WTC11 (cell line): ENCODE measurements at regions not wholly inside any gene's neighbourhood (a gene's known extent, or its start where the extent isn't known, plus 50 kb on each side); places are given as distances from the start of the nearest gene placed in this dataset.

Source experiments
- ATAC-seq: fragments of 200-7000 bp; cut with Tn5 transposase; 2 replicates; pipeline ENCODE4 v1.10.0; 2021; ENCODE audit warnings: mild to moderate bottlenecking, moderate library complexity
- CTCF ChIA-PET: fragments of 300-600 bp; sonication (Branson Sonifier 250); formaldehyde crosslinking; loops from one replicate; lab custom pipeline; 2021; ENCODE audit warnings: antibody characterized with exemption; lab: Charles Lee
- POLR2A ChIA-PET: fragments of 350-600 bp; sonication (Branson Sonifier 250); formaldehyde crosslinking; loops from one replicate; lab custom pipeline; 2021; ENCODE audit warnings: antibody characterized with exemption; lab: Charles Lee
- DNase-seq: peaks from one replicate; pipeline ENCODE4 v3.0.0; 2021; ENCODE audit warnings: low spot score
- H3K27ac Mint-ChIP-seq: 2 replicates; pipeline ENCODE4 v1.8.0; 2021; ENCODE audit warnings: mixed read lengths
- H3K27me3 Mint-ChIP-seq: 2 replicates; pipeline ENCODE4 v1.8.0; 2021; ENCODE audit warnings: low read depth, mild to moderate bottlenecking, moderate library complexity, mixed read lengths
- H3K36me3 Mint-ChIP-seq: 2 replicates; pipeline ENCODE4 v1.8.0; 2021; ENCODE audit warnings: mixed read lengths
- H3K4me1 Mint-ChIP-seq: 2 replicates; pipeline ENCODE4 v1.8.0; 2022; ENCODE audit warnings: mixed read lengths
- H3K4me3 Mint-ChIP-seq: 2 replicates; pipeline ENCODE4 v1.8.0; 2021; ENCODE audit warnings: mild to moderate bottlenecking, moderate library complexity, mixed read lengths
- H3K9me3 Mint-ChIP-seq: 2 replicates; pipeline ENCODE4 v1.8.0; 2021; ENCODE audit warnings: mixed read lengths
- ARID4B ChIP-seq: sonication (generic); formaldehyde crosslinking; IDR thresholded peaks from 2 replicates; pipeline ENCODE4 v1.8.0; 2023; ENCODE audit warnings: missing genetic modification reagents, mild to moderate bottlenecking, borderline replicate concordance
- ATF1 ChIP-seq: sonication (generic); formaldehyde crosslinking; IDR thresholded peaks from 2 replicates; pipeline ENCODE4 v1.8.1; 2023; ENCODE audit warnings: mild to moderate bottlenecking, moderate library complexity, missing genetic modification reagents
- CDX4 ChIP-seq: fragments of 250-450 bp; sonication (Bioruptor Pico); IDR thresholded peaks from 2 replicates; pipeline ENCODE4 v1.9.0; 2021; ENCODE audit warnings: moderate library complexity, mild to moderate bottlenecking, inconsistent platforms, borderline replicate concordance
- CTCF ChIP-seq: fragments of 200-600 bp; IDR thresholded peaks from 2 replicates; pipeline ENCODE4 v1.8.0; 2022; ENCODE audit warnings: antibody characterized with exemption
- E2F1 ChIP-seq: sonication (generic); formaldehyde crosslinking; IDR thresholded peaks from 2 replicates; pipeline ENCODE4 v1.8.0; 2022; ENCODE audit warnings: mild to moderate bottlenecking, missing genetic modification reagents
- ELF4 ChIP-seq: sonication (generic); formaldehyde crosslinking; IDR thresholded peaks from 2 replicates; pipeline ENCODE4 v1.8.1; 2022; ENCODE audit warnings: low read depth, mild to moderate bottlenecking, moderate library complexity, missing genetic modification reagents
- FOXJ3 ChIP-seq: sonication (generic); formaldehyde crosslinking; IDR thresholded peaks from 2 replicates; pipeline ENCODE4 v1.9.0; 2021; ENCODE audit warnings: missing genetic modification reagents, mild to moderate bottlenecking, borderline replicate concordance
- MXD4 ChIP-seq: fragments of 250-450 bp; sonication (Bioruptor Pico); IDR thresholded peaks from 2 replicates; pipeline ENCODE4 v1.8.0; 2021; ENCODE audit warnings: mild to moderate bottlenecking, moderate library complexity, borderline replicate concordance
- NR3C1 ChIP-seq: sonication (generic); formaldehyde crosslinking; conservative IDR thresholded peaks from 2 replicates; pipeline ENCODE4 v1.8.1; 2023; ENCODE audit warnings: low read depth, mild to moderate bottlenecking, missing genetic modification reagents
- TEAD1 ChIP-seq: sonication (generic); formaldehyde crosslinking; IDR thresholded peaks from 2 replicates; pipeline ENCODE4 v1.8.0; 2022; ENCODE audit warnings: mild to moderate bottlenecking, missing genetic modification reagents
- USF1 ChIP-seq: sonication (generic); formaldehyde crosslinking; IDR thresholded peaks from 2 replicates; pipeline ENCODE4 v1.8.0; 2022; ENCODE audit warnings: mild to moderate bottlenecking, missing genetic modification reagents
- ZNF138 ChIP-seq: sonication (generic); formaldehyde crosslinking; conservative IDR thresholded peaks from 2 replicates; pipeline ENCODE4 v1.8.1; 2022; ENCODE audit warnings: mild to moderate bottlenecking, moderate library complexity, missing genetic modification reagents
- ZNF423 ChIP-seq: fragments of 250-450 bp; sonication (Bioruptor Pico); IDR thresholded peaks from 2 replicates; pipeline ENCODE4 v2.1.2; 2022; ENCODE audit warnings: mild to moderate bottlenecking, moderate library complexity
- ZNF425 ChIP-seq: fragments of 250-450 bp; sonication (Bioruptor Pico); conservative IDR thresholded peaks from 2 replicates; pipeline ENCODE4 v1.9.0; 2021; ENCODE audit warnings: mild to moderate bottlenecking
- ZNF512 ChIP-seq: sonication (generic); formaldehyde crosslinking; IDR thresholded peaks from 2 replicates; pipeline ENCODE4 v1.8.1; 2022; ENCODE audit warnings: missing genetic modification reagents, borderline replicate concordance

GRCh38 chr3:190239325-190239724 is 82.9 kb downstream of the CLDN1 start:
- Mint-ChIP-seq H3K27ac (no peak overlapping the region), H3K9me3 (peaks cover 55% of the 10 kb centered on the region), H3K4me1 (peaks cover 10% of the 10 kb centered on the region), H3K27me3 (no peaks in the 10 kb centered on the region), H3K36me3 (peaks cover 24% of the 10 kb centered on the region), H3K4me3 (no peak overlapping the region)
- ATAC-seq (no peak), DNase-seq (no peak)
- CTCF ChIA-PET = interaction anchor here (1.4 kb wide), 1 partner anchor 83 kb away, joined by 4 read pairs; the partner anchor contains the start of gene CLDN1
- TF ChIP-seq E2F1 (CRISPR knock-in tag) (no peak), FOXJ3 (CRISPR knock-in tag) (no peak), CDX4 (CRISPR knock-in tag) (no peak), ZNF425 (CRISPR knock-in tag) (no peak), TEAD1 (CRISPR knock-in tag) (no peak), ATF1 (CRISPR knock-in tag) (no peak)
- POLR2A ChIA-PET = no interaction called here

- ChIA-PET POLR2A (no interaction called here), CTCF (interaction anchor here (1.4 kb wide), 1 partner anchor 83 kb away, joined by 4 read pairs; the partner anchor contains the start of gene CLDN1)
- Mint-ChIP-seq H3K9me3 (peaks cover 52% of the 10 kb centered on the region), H3K27me3 (no peaks in the 10 kb centered on the region), H3K4me1 (peaks cover 10% of the 10 kb centered on the region), H3K4me3 (no peak overlapping the region), H3K36me3 (peaks cover 22% of the 10 kb centered on the region), H3K27ac (no peak overlapping the region; the same call in 1 of the 2 replicates)
- ATAC-seq = peak; percentile 50
- no peak for DNase-seq
- TF ChIP-seq CTCF = no peak
- no peak for TF ChIP-seq ELF4 (CRISPR knock-in tag)
- peak; percentile 59; the same call in 1 of the 2 replicates for TF ChIP-seq ZNF423 (CRISPR knock-in tag)
- no peak for TF ChIP-seq MXD4 (CRISPR knock-in tag)
Measured at GRCh38 chr3:190238871-190239270, 83.4 kb downstream of the CLDN1 start.

GRCh38 chr3:190234621-190235020 is 87.6 kb downstream of the CLDN1 start:
- Mint-ChIP-seq H3K4me3 (no peak overlapping the region), H3K9me3 (peaks cover 13% of the 10 kb centered on the region), H3K36me3 (peaks cover 4% of the 10 kb centered on the region; the same call in 1 of the 2 replicates), H3K27ac (no peak overlapping the region), H3K27me3 (no peaks in the 10 kb centered on the region), H3K4me1 (peaks cover 10% of the 10 kb centered on the region)
- POLR2A ChIA-PET = no interaction called here
- CTCF ChIA-PET = no interaction called here
- no peak for ATAC-seq
- DNase-seq = no peak
- TF ChIP-seq ZNF425 (CRISPR knock-in tag) (no peak), ARID4B (CRISPR knock-in tag) (no peak), NR3C1 (CRISPR knock-in tag) (no peak), ELF4 (CRISPR knock-in tag) (no peak), ZNF512 (CRISPR knock-in tag) (no peak), ZNF138 (CRISPR knock-in tag) (no peak), USF1 (CRISPR knock-in tag) (no peak)
